GM18508 (cell line): ENCODE measurements at regions not wholly inside any gene's neighbourhood (a gene's known extent, or its start where the extent isn't known, plus 50 kb on each side); places are given as distances from the start of the nearest gene placed in this dataset.

ENCODE experiments used
- ATAC-seq: cut with Tn5 transposase; IDR thresholded peaks from one replicate; pipeline ENCODE4 v1.9.1; 2021; ENCODE audit warnings: moderate number of reproducible peaks; ENCODE audit not compliant: insufficient read depth, unreplicated experiment

GRCh38 chr18:38312532-38312931 is 746.9 kb upstream of the CELF4 start:
- no peak for ATAC-seq

GRCh38 chr18:38310936-38311335 is 745.3 kb upstream of the CELF4 start:
- no peak for ATAC-seq

GRCh38 chr18:38307914-38308313 is 742.3 kb upstream of the CELF4 start:
- no peak for ATAC-seq

- ATAC-seq, result no peak
Measured at GRCh38 chr18:38305961-38306360, 740.4 kb upstream of the CELF4 start.

- ATAC-seq, result no peak
Measured at GRCh38 chr18:38301621-38302020, 736.0 kb upstream of the CELF4 start.

GRCh38 chr18:38297910-38298309 is 732.3 kb upstream of the CELF4 start:
- ATAC-seq, result no peak

GRCh38 chr18:38290229-38290628 is 724.6 kb upstream of the CELF4 start:
- ATAC-seq, result no peak

GRCh38 chr18:38284972-38285371 is 719.4 kb upstream of the CELF4 start:
- ATAC-seq, result no peak

GRCh38 chr18:38263066-38263465 is 697.5 kb upstream of the CELF4 start:
- ATAC-seq, result no peak

GRCh38 chr18:38262661-38263060 is 697.1 kb upstream of the CELF4 start:
- ATAC-seq, result no peak

GRCh38 chr18:38257661-38258060 is 692.1 kb upstream of the CELF4 start:
- no peak for ATAC-seq

GRCh38 chr18:38256366-38256765 is 690.8 kb upstream of the CELF4 start:
- no peak for ATAC-seq

- ATAC-seq, result no peak
Measured at GRCh38 chr18:38250971-38251370, 685.4 kb upstream of the CELF4 start.

- ATAC-seq, result no peak
Measured at GRCh38 chr18:38244480-38244879, 678.9 kb upstream of the CELF4 start.

GRCh38 chr18:38243291-38243690 is 677.7 kb upstream of the CELF4 start:
- ATAC-seq, result no peak

- no peak for ATAC-seq
Measured at GRCh38 chr18:38241736-38242135, 676.1 kb upstream of the CELF4 start.

GRCh38 chr18:38241216-38241615 is 675.6 kb upstream of the CELF4 start:
- no peak for ATAC-seq

- ATAC-seq, result no peak
Measured at GRCh38 chr18:38239606-38240005, 674.0 kb upstream of the CELF4 start.

GRCh38 chr18:38237796-38238195 is 672.2 kb upstream of the CELF4 start:
- ATAC-seq, result no peak

GRCh38 chr18:38221476-38222100 is 656.0 kb upstream of the CELF4 start:
- ATAC-seq, result no peak

GRCh38 chr18:38198956-38199355 is 633.4 kb upstream of the CELF4 start:
- ATAC-seq, result no peak

- ATAC-seq, result no peak
Measured at GRCh38 chr18:38198526-38198925, 632.9 kb upstream of the CELF4 start.

GRCh38 chr18:38186491-38186890 is 620.9 kb upstream of the CELF4 start:
- no peak for ATAC-seq
